Kidney (tissue), 13 donors: ENCODE measurements at regions not wholly inside any gene's neighbourhood (a gene's known extent, or its start where the extent isn't known, plus 50 kb on each side); places are given as distances from the start of the nearest gene placed in this dataset.

Source experiments
- DNase-seq, 5 donors: peaks; one replicate each; pipeline ENCODE4 v3.0.0-alpha.2; 2013 to 2020
- FAIRE-seq: peaks from 2 replicates; lab custom pipeline; 2012; peaks lifted over from hg19 to GRCh38; lab: Jason Lieb, UNC
- H3K27ac ChIP-seq, 2 donors: one replicate each; pipeline ENCODE4 v1.7.0; 2013; ENCODE audit warnings: low read depth in 2 of 2, low read length in 2 of 2, inconsistent platforms in 1 of 2
- H3K27me3 ChIP-seq: one replicate; pipeline ENCODE4 v1.7.1; 2013; ENCODE audit warnings: low read length, inconsistent platforms; ENCODE audit not compliant: control insufficient read depth, insufficient read depth
- H3K36me3 ChIP-seq, 3 donors: one replicate each; pipeline versions ENCODE4 v1.7.0 to v1.7.1; 2013; ENCODE audit warnings: low read length in 3 of 3, control low read depth in 1 of 3, inconsistent platforms in 1 of 3; ENCODE audit not compliant: insufficient read depth in 3 of 3, control insufficient read depth in 2 of 3
- H3K4me1 ChIP-seq, 3 donors: one replicate each; pipeline versions ENCODE4 v1.7.0 to v1.7.1; 2013; ENCODE audit warnings: low read length in 3 of 3, inconsistent platforms in 1 of 3, low read depth in 1 of 3; ENCODE audit not compliant: control insufficient read depth in 2 of 3, insufficient read depth in 2 of 3
- H3K4me3 ChIP-seq, 3 donors: one replicate each; pipeline versions ENCODE4 v1.7.0 to v1.8.1; 2013; ENCODE audit warnings: low read length in 3 of 3, control low read depth in 1 of 3, inconsistent platforms in 1 of 3
- H3K9ac ChIP-seq, 3 donors: one replicate each; pipeline versions ENCODE4 v1.7.0 to v1.7.1; 2013; ENCODE audit warnings: low read length in 3 of 3, control low read depth in 1 of 3, inconsistent platforms in 1 of 3
- H3K9me3 ChIP-seq, 3 donors: one replicate each; pipeline versions ENCODE4 v1.7.0 to v1.7.1; 2013; ENCODE audit warnings: low read length in 3 of 3, control low read depth in 1 of 3, inconsistent platforms in 1 of 3; ENCODE audit not compliant: control insufficient read depth in 2 of 3, insufficient read depth in 1 of 3
- CTCF ChIP-seq: IDR thresholded peaks from 3 replicates; pipeline ENCODE4 v1.5.1; 2012; ENCODE audit warnings: mild to moderate bottlenecking, moderate library complexity, borderline replicate concordance; ENCODE audit not compliant: insufficient read depth; ENCODE audit errors: extremely low read depth
- intact Hi-C: fragments of 100-400 bp; cut with DNase I; formaldehyde crosslinking; loops from one replicate; pipeline ENCODE4 v1.11.1; 2022
- donor health status: control.
- donor health status: control.
- donor health status: control.
- donor health status: control.
- donor health status: control.
- donor health status: DM: yes; HTN: yes; CAD: no.
- donor health status: Normal renal cell carcinoma (clear cell type).

GRCh38 chr1:218983433-218983832 is 190.2 kb upstream of the LYPLAL1 start:
- Histone ChIP-seq H3K36me3 (no peaks in the 10 kb centered on the region), H3K27ac (no peak overlapping the region), H3K9ac (no peak overlapping the region), H3K9me3 (no peaks in the 10 kb centered on the region), H3K27me3 (no peaks in the 10 kb centered on the region), H3K4me1 (no peaks in the 10 kb centered on the region), H3K4me3 (no peak overlapping the region)
- intact Hi-C loops, result no loop called here
- DNase-seq (no peak), FAIRE-seq (no peak)
- TF ChIP-seq CTCF, result no peak

- Histone ChIP-seq H3K27ac (no peak overlapping the region), H3K4me1 (no peaks in the 10 kb centered on the region), H3K36me3 (no peaks in the 10 kb centered on the region), H3K27me3 (no peaks in the 10 kb centered on the region), H3K4me3 (no peak overlapping the region), H3K9me3 (no peaks in the 10 kb centered on the region), H3K9ac (no peak overlapping the region)
- intact Hi-C loops, result no loop called here
- TF ChIP-seq CTCF, result no peak
- no peak for FAIRE-seq
- DNase-seq, result no peak
Observed at GRCh38 chr1:218983848-218984247, 189.8 kb upstream of the LYPLAL1 start.

GRCh38 chr1:218985424-218985984 is 188.2 kb upstream of the LYPLAL1 start:
- FAIRE-seq (no peak), DNase-seq (no peak)
- Histone ChIP-seq H3K9me3 (no peaks in the 10 kb centered on the region), H3K4me1 (no peaks in the 10 kb centered on the region), H3K4me3 (no peak overlapping the region), H3K36me3 (no peaks in the 10 kb centered on the region), H3K9ac (no peak overlapping the region), H3K27me3 (no peaks in the 10 kb centered on the region), H3K27ac (no peak overlapping the region)
- no peak for TF ChIP-seq CTCF
- intact Hi-C loops, result no loop called here

- no peak for TF ChIP-seq CTCF
- no peaks in the 10 kb centered on the region for H3K9me3 ChIP-seq
- no peaks in the 10 kb centered on the region for H3K27me3 ChIP-seq
- H3K36me3 ChIP-seq, result no peaks in the 10 kb centered on the region
- H3K27ac ChIP-seq, result no peak overlapping the region
- H3K9ac ChIP-seq, result no peak overlapping the region
- no peak overlapping the region for H3K4me3 ChIP-seq
- DNase-seq (no peak), FAIRE-seq (no peak)
- no peaks in the 10 kb centered on the region for H3K4me1 ChIP-seq
- intact Hi-C loops, result no loop called here
Observed at GRCh38 chr1:218986816-218987215, 186.9 kb upstream of the LYPLAL1 start.
